SW 1271 (cell line): ENCODE measurements at regions not wholly inside any gene's neighbourhood (a gene's known extent, or its start where the extent isn't known, plus 50 kb on each side); places are given as distances from the start of the nearest gene placed in this dataset.
A peak's percentile ranks its signal among the peaks of the same experiment; 100 is the strongest.
"Not testable (repeated sequence)": the region's sequence is repeated elsewhere in the genome, so short reads cannot be mapped to it uniquely, and the experiment has no call there.

Experiments
- DNase-seq, 2 experiments: peaks; one replicate each; lab custom pipeline; 2025; lab: John Stamatoyannopoulos, UW

- DNase-seq = no peak
These were observed 54.3 kb upstream of the CIT start for GRCh38 chr12:119931402-119931801.

GRCh38 chr12:119932921-119933320 is 55.8 kb upstream of the CIT start:
- DNase-seq = no peak

GRCh38 chr12:119934780-119935179 is 54.3 kb upstream of the BICDL1 start:
- DNase-seq = not testable (repeated sequence)

- no peak for DNase-seq
These were observed 52.2 kb upstream of the BICDL1 start for GRCh38 chr12:119936705-119937311.

- DNase-seq = peak in 1 of 2 experiments; percentile 30
These were observed 50.9 kb upstream of the BICDL1 start for GRCh38 chr12:119938049-119938667.
